CD4-positive, alpha-beta T cell (primary cell): ENCODE measurements at regions not wholly inside any gene's neighbourhood (a gene's known extent, or its start where the extent isn't known, plus 50 kb on each side); places are given as distances from the start of the nearest gene placed in this dataset.

Experiments
- ATAC-seq: fragments of 200-7000 bp; cut with Tn5 transposase; one replicate; pipeline ENCODE4 v1.10.0; 2022; ENCODE audit warnings: mild to moderate bottlenecking; ENCODE audit not compliant: poor library complexity
- CTCF ChIA-PET: fragments of 350-600 bp; sonication (Branson Sonifier 250); formaldehyde crosslinking; loops from one replicate; lab custom pipeline; 2021; ENCODE audit warnings: antibody characterized with exemption, inconsistent platforms; lab: Charles Lee
- POLR2A ChIA-PET: fragments of 350-600 bp; sonication (Branson Sonifier 250); formaldehyde crosslinking; loops from one replicate; lab custom pipeline; 2021; ENCODE audit warnings: antibody characterized with exemption, inconsistent platforms; lab: Charles Lee
- DNase-seq, 14 experiments: peaks; one replicate each; pipeline ENCODE4 v3.0.0-alpha.2; 2013 to 2020; ENCODE audit warnings: mixed read lengths in 2 of 14
- H3K27ac ChIP-seq, 2 donors: one replicate each; pipeline versions ENCODE4 v1.5.1 to v1.7.0; 2013; ENCODE audit warnings: low read length in 2 of 2, low read depth in 1 of 2, mild to moderate bottlenecking in 1 of 2
- H3K27me3 ChIP-seq, 2 experiments: 1 replicate in 1 of 2; 2 replicates in 1 of 2; pipeline versions ENCODE4 v1.6.1 to v1.7.0; 2013; ENCODE audit warnings: low read length in 2 of 2, control low read depth in 1 of 2, mild to moderate bottlenecking in 1 of 2, moderate library complexity in 1 of 2; ENCODE audit not compliant: insufficient read depth in 2 of 2, control insufficient read depth in 1 of 2
- H3K36me3 ChIP-seq: one replicate; pipeline ENCODE4 v1.6.1; 2013; ENCODE audit warnings: low read length, control low read depth; ENCODE audit not compliant: insufficient read depth
- H3K4me1 ChIP-seq: one replicate; pipeline ENCODE4 v1.6.1; 2013; ENCODE audit warnings: low read length, control low read depth; ENCODE audit not compliant: insufficient read depth
- H3K4me3 ChIP-seq: one replicate; pipeline ENCODE4 v1.5.1; 2013; ENCODE audit warnings: mild to moderate bottlenecking, low read length, moderate library complexity
- H3K9me3 ChIP-seq, 2 experiments: 1 replicate in 1 of 2; 2 replicates in 1 of 2; pipeline versions ENCODE4 v1.6.1 to v1.7.0; 2013; ENCODE audit warnings: low read length in 2 of 2, mild to moderate bottlenecking in 2 of 2, control low read depth in 1 of 2, moderate library complexity in 1 of 2; ENCODE audit not compliant: control insufficient read depth in 1 of 2, insufficient read depth in 1 of 2
- H3K27ac Mint-ChIP-seq: one replicate; pipeline ENCODE4 v1.8.0; 2020; ENCODE audit warnings: mixed read lengths
- H3K27me3 Mint-ChIP-seq: one replicate; pipeline ENCODE4 v1.8.0; 2021; ENCODE audit warnings: mixed read lengths
- H3K36me3 Mint-ChIP-seq: one replicate; pipeline ENCODE4 v1.8.0; 2021; ENCODE audit warnings: low read depth, mixed read lengths
- H3K4me1 Mint-ChIP-seq: one replicate; pipeline ENCODE4 v1.8.0; 2021; ENCODE audit warnings: low read depth, mixed read lengths
- H3K4me3 Mint-ChIP-seq: one replicate; pipeline ENCODE4 v1.8.0; 2020; ENCODE audit warnings: mild to moderate bottlenecking, mixed read lengths
- H3K9me3 Mint-ChIP-seq: one replicate; pipeline ENCODE4 v1.8.0; 2020; ENCODE audit warnings: mixed read lengths
- intact Hi-C, 2 experiments: fragments of 100-400 bp; cut with DNase I in 1 of 2; cut with micrococcal nuclease in 1 of 2; formaldehyde crosslinking; loops; one replicate each; pipeline versions ENCODE4 v1.15.1 to v1.9.0; 2023 to 2025; cut with DNase I, micrococcal nuclease
- TF ChIP-seq, protein P1 (sequence below): fragments of 200-600 bp; IDR thresholded peaks from one replicate; pipeline ENCODE4 v1.8.0; 2022; ENCODE audit warnings: antibody characterized with exemption, mild to moderate bottlenecking

GRCh38 chr16:85225257-85225656 lies 113.0 kb upstream of the CIBAR2 start:
- DNase-seq, result no peak
- CTCF ChIA-PET, result no interaction called here
- TF ChIP-seq, protein P1, sequence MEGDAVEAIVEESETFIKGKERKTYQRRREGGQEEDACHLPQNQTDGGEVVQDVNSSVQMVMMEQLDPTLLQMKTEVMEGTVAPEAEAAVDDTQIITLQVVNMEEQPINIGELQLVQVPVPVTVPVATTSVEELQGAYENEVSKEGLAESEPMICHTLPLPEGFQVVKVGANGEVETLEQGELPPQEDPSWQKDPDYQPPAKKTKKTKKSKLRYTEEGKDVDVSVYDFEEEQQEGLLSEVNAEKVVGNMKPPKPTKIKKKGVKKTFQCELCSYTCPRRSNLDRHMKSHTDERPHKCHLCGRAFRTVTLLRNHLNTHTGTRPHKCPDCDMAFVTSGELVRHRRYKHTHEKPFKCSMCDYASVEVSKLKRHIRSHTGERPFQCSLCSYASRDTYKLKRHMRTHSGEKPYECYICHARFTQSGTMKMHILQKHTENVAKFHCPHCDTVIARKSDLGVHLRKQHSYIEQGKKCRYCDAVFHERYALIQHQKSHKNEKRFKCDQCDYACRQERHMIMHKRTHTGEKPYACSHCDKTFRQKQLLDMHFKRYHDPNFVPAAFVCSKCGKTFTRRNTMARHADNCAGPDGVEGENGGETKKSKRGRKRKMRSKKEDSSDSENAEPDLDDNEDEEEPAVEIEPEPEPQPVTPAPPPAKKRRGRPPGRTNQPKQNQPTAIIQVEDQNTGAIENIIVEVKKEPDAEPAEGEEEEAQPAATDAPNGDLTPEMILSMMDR, result no peak

DNA sequence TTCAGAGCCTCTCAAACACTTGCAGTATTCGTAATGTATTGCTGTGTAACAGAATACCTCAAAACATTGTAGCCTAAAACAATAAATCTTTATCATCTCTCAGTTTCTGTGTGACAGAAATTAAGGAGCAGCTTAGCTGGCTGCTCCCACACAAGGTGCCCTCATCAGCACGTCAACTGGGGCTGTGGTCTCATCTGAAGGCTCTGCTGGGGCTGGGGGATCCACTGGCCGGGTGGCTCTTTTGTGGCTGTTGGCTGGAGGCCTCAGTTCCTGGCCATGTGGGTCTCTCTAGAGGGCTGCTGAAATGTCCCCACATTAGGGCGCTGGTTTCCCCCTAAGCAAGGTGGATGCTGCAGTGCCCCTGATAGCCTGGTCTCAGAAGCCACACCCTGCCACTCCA lies 113.4 kb upstream of the CIBAR2 start:
- Histone ChIP-seq H3K27ac (no peak overlapping the region), H3K36me3 (no peaks in the 10 kb centered on the region), H3K27me3 (no peaks in the 10 kb centered on the region), H3K4me1 (no peaks in the 10 kb centered on the region), H3K4me3 (no peak overlapping the region), H3K9me3 (peaks cover 0 to 14% of the 10 kb centered on the region in 2 experiments)
- DNase-seq (no peak), ATAC-seq (no peak)
- ChIA-PET POLR2A (no interaction called here), CTCF (no interaction called here)
- Mint-ChIP-seq H3K4me3 (no peak overlapping the region), H3K9me3 (no peaks in the 10 kb centered on the region), H3K36me3 (no peaks in the 10 kb centered on the region), H3K4me1 (no peaks in the 10 kb centered on the region), H3K27me3 (peaks cover 11% of the 10 kb centered on the region), H3K27ac (no peak overlapping the region)
- TF ChIP-seq, protein P1, result no peak
- intact Hi-C loops, result no loop called here

More at GRCh38 chr16:85225257-85225656, 113.0 kb upstream of the CIBAR2 start:
- Mint-ChIP-seq H3K9me3 (no peaks in the 10 kb centered on the region), H3K27me3 (peaks cover 8% of the 10 kb centered on the region), H3K36me3 (no peaks in the 10 kb centered on the region), H3K4me1 (no peaks in the 10 kb centered on the region), H3K27ac (no peak overlapping the region), H3K4me3 (no peak overlapping the region)
- ATAC-seq, result no peak
- H3K4me1 ChIP-seq, result no peaks in the 10 kb centered on the region
- H3K9me3 ChIP-seq, result peaks cover 0 to 14% of the 10 kb centered on the region in 2 experiments
- no peaks in the 10 kb centered on the region for H3K27me3 ChIP-seq
- POLR2A ChIA-PET, result no interaction called here
- no peaks in the 10 kb centered on the region for H3K36me3 ChIP-seq
- H3K27ac ChIP-seq, result no peak overlapping the region
- H3K4me3 ChIP-seq, result no peak overlapping the region
- intact Hi-C loops, result no loop called here

GRCh38 chr16:85227084-85227945 lies 115.0 kb upstream of the CIBAR2 start:
- no peaks in the 10 kb centered on the region for H3K9me3 Mint-ChIP-seq
- no peaks in the 10 kb centered on the region for H3K27me3 ChIP-seq
- H3K4me3 ChIP-seq, result no peak overlapping the region
- peaks cover 0 to 14% of the 10 kb centered on the region in 2 experiments for H3K9me3 ChIP-seq
- TF ChIP-seq, protein P1, result no peak
- no peak for DNase-seq
- no peak for ATAC-seq
- no peaks in the 10 kb centered on the region for H3K36me3 ChIP-seq
- POLR2A ChIA-PET, result no interaction called here
- no peaks in the 10 kb centered on the region for H3K36me3 Mint-ChIP-seq
- no peak overlapping the region for H3K27ac ChIP-seq
- H3K27me3 Mint-ChIP-seq, result peaks cover 22% of the 10 kb centered on the region
- H3K4me1 Mint-ChIP-seq, result no peaks in the 10 kb centered on the region
- H3K27ac Mint-ChIP-seq, result no peak overlapping the region
- intact Hi-C loops, result no loop called here
- no peak overlapping the region for H3K4me3 Mint-ChIP-seq
- H3K4me1 ChIP-seq, result no peaks in the 10 kb centered on the region
- CTCF ChIA-PET, result no interaction called here
